ENCODE measurements at regions not wholly inside any gene's neighbourhood (a gene's known extent, or its start where the extent isn't known, plus 50 kb on each side); places are given as distances from the start of the nearest gene placed in this dataset.

DNA sequence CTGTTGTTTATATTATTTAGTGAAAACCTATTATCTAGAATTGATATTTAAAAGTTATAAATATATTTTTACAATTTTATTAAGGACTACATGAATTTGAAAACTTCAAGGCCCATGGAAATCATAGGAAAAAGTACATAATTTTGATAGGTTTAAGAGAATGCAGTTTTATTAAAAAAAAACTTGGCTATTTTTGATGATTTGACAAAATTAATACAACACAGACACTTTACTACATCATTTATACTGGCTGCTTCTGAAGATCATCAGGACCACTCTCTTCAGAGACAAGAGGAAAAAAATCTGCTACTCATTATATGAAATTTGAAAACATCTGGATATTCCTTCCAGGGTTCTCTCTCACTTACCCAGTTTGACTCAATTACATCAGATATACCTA is 637.7 kb downstream of the BCKDHB start:
- Histone ChIP-seq H3K36me3 (ENCODE audit: control insufficient read depth, insufficient read depth, low read length) (no peaks in the 10 kb centered on the region), H3K27me3 (ENCODE audit: control insufficient read depth, insufficient read depth, low read length) (no peaks in the 10 kb centered on the region), H3K4me3 (ENCODE audit: low read depth, low read length) (no peak overlapping the region), H3K9me3 (ENCODE audit: control insufficient read depth, insufficient read depth, low read length) (no peaks in the 10 kb centered on the region), H3K9ac (ENCODE audit: low read depth, low read length) (no peak overlapping the region), H3K4me1 (ENCODE audit: control insufficient read depth, insufficient read depth, low read length) (no peaks in the 10 kb centered on the region)

DNA sequence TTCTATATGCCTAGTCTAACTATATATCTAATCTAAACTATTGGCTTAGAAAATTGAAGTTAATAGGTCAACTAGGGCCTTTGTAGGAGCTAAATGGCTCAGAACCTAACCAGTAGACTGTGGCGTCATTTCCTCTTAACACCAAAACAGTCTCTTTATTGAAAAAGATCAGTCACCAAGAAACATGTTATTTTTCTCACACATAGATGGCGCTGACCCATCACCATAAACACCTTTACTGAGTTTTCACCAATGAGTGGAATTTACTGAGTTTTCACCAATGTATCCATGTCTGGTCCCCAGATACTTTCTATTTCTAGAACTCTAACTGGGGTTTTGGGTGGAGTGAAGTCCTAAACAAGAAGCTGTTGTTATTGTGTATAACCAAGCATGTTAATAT is 636.0 kb downstream of the BCKDHB start:
- Histone ChIP-seq H3K4me3 (ENCODE audit: low read depth, low read length) (no peak overlapping the region), H3K9ac (ENCODE audit: low read depth, low read length) (no peak overlapping the region), H3K27me3 (ENCODE audit: control insufficient read depth, insufficient read depth, low read length) (no peaks in the 10 kb centered on the region), H3K4me1 (ENCODE audit: control insufficient read depth, insufficient read depth, low read length) (no peaks in the 10 kb centered on the region), H3K9me3 (ENCODE audit: control insufficient read depth, insufficient read depth, low read length) (no peaks in the 10 kb centered on the region), H3K36me3 (ENCODE audit: control insufficient read depth, insufficient read depth, low read length) (no peaks in the 10 kb centered on the region)

DNA sequence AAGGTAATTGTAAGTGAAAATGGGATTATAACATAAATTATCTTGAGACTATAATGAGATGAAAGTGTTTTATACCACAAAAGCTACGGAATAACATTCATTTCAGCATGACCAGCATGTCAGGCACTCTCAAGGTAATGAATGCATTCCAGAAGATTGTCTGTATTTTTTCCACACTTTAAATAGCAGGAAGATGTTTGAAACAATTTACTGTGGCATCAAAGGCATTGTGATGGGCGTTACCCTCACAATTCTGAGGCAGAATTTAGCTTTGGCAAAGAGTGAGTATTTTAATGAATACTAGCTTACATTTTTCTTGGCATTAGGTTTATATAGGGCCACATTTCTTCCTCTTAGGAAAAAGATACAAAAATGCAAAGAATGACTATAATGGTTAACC is 627.2 kb downstream of the BCKDHB start:
- Histone ChIP-seq H3K36me3 (ENCODE audit: control insufficient read depth, insufficient read depth, low read length) (no peaks in the 10 kb centered on the region), H3K4me3 (ENCODE audit: low read depth, low read length) (no peak overlapping the region), H3K9ac (ENCODE audit: low read depth, low read length) (no peak overlapping the region), H3K9me3 (ENCODE audit: control insufficient read depth, insufficient read depth, low read length) (no peaks in the 10 kb centered on the region), H3K27me3 (ENCODE audit: control insufficient read depth, insufficient read depth, low read length) (no peaks in the 10 kb centered on the region), H3K4me1 (ENCODE audit: control insufficient read depth, insufficient read depth, low read length) (no peaks in the 10 kb centered on the region)

DNA sequence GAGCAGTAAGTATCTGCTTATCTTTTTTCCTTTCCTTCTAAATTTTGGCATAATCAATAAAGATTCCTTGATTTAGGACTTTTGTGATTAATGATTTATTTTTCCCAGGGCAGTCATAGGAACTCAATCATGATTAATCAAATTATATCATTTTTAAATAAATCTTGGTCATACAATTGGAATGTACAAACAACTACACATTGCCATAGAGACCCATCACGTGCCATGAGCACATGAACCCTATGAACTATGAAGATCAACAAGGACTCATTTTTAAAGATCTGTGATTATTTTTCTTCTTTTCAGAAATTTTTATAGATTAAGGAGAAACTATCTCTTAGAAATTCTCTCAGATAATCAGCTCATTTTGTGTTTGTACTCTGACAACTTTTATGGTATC is 622.4 kb downstream of the BCKDHB start:
- Histone ChIP-seq H3K27me3 (ENCODE audit: control insufficient read depth, insufficient read depth, low read length) (no peaks in the 10 kb centered on the region), H3K4me1 (ENCODE audit: control insufficient read depth, insufficient read depth, low read length) (no peaks in the 10 kb centered on the region), H3K36me3 (ENCODE audit: control insufficient read depth, insufficient read depth, low read length) (no peaks in the 10 kb centered on the region), H3K9ac (ENCODE audit: low read depth, low read length) (no peak overlapping the region), H3K4me3 (ENCODE audit: low read depth, low read length) (no peak overlapping the region), H3K9me3 (ENCODE audit: control insufficient read depth, insufficient read depth, low read length) (no peaks in the 10 kb centered on the region)

DNA sequence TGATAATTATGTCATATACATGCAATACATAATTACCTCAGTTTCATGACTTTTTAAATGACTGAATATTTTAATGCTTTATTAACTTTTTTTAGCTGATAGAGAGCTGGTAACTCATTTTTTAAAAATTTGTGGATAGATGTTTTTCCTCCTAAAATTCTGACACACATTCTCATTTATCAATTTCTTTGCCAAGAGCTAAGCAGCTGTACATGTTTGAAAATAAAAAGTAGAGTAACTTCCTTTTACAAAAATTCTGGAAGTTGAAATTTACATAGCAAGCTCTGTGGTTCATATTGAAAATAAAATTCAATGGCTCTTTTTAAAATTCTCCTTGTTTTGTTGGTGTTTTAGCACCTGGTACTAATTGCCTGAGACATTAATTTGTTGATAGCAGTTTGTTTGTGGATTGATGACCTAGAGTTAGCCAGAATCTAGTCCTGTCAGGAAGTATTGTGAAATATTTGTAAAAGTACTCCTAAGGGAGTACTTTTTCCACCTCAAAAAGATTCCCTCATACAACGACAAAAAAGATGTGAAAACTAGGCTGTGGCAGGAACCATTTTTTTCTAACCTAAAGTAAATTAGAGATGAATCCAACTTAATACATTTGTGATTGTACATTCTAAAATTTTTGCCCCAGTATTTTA is 621.8 kb downstream of the BCKDHB start:
- Histone ChIP-seq H3K36me3 (ENCODE audit: control insufficient read depth, insufficient read depth, low read length) (no peaks in the 10 kb centered on the region), H3K4me3 (ENCODE audit: low read depth, low read length) (no peak overlapping the region)

DNA sequence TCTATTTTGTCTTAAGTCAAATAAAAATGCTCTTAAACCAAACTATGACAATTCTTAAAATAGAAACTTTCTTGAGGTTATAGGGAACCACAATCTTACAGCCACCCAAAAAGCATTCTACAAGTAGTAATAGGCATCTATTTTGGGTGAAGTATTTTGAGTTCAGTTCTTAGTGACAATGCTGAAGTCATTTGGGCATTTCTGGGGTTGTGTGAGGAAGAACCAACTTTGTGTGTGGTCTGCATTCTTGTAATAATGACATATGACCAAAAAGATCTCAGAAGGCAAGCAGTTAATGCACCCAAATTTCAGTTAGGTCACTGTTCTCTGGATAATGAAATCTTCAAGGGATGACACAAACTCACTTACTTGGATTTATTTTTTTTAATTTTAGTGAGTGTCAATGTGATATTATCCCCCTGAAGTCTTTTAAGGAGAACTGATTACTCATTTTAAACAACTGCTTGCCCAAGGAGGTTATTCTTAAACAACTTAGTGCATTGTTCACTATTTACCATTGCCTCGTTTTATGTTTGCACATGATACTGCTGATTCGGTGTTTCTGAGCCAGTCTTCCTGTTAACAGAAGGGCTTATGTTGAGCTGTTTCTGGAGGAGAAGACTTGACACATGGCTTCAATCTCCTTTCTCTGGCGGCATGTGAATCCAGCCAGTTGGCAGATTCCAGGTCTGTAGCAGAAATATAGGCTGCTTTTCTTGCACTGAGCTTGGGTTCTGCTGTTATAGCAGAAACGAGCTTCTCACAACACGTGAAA is 618.9 kb downstream of the BCKDHB start:
- no peak overlapping the region for H3K9ac ChIP-seq (ENCODE audit: low read depth, low read length)
- no peaks in the 10 kb centered on the region for H3K9me3 ChIP-seq (ENCODE audit: control insufficient read depth, insufficient read depth, low read length)
- H3K36me3 ChIP-seq (ENCODE audit: control insufficient read depth, insufficient read depth, low read length) = no peaks in the 10 kb centered on the region
- no peaks in the 10 kb centered on the region for H3K4me1 ChIP-seq (ENCODE audit: control insufficient read depth, insufficient read depth, low read length)
- H3K4me3 ChIP-seq (ENCODE audit: low read depth, low read length) = no peak overlapping the region
- H3K27me3 ChIP-seq (ENCODE audit: control insufficient read depth, insufficient read depth, low read length) = no peaks in the 10 kb centered on the region

More for the DNA sequence above, 621.8 kb downstream of the BCKDHB start:
- H3K9ac ChIP-seq (ENCODE audit: low read depth, low read length) = no peak overlapping the region
- H3K9me3 ChIP-seq (ENCODE audit: control insufficient read depth, insufficient read depth, low read length) = no peaks in the 10 kb centered on the region
- no peaks in the 10 kb centered on the region for H3K27me3 ChIP-seq (ENCODE audit: control insufficient read depth, insufficient read depth, low read length)
- no peaks in the 10 kb centered on the region for H3K4me1 ChIP-seq (ENCODE audit: control insufficient read depth, insufficient read depth, low read length)

DNA sequence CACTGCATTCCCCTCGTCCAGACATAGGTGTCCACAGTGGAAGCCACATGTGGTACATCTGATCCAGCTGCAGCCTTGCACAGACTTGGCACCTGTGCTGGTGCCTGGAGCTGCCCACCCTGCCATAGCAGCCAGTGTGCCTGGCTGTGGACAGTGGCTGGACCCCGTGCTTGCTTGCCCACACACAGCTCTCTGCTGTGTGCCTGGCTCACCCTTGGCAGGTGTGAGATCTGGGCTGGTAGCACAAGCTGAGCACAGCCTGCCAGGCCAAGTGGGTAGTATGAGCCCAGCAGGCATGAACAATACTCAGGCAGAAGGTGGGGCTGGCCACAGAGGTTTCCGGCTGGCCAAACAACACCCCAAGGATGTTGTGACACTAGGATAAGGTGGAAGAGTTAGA is 614.4 kb downstream of the BCKDHB start:
- Histone ChIP-seq H3K4me3 (ENCODE audit: low read depth, low read length) (no peak overlapping the region), H3K9ac (ENCODE audit: low read depth, low read length) (no peak overlapping the region), H3K9me3 (ENCODE audit: control insufficient read depth, insufficient read depth, low read length) (no peaks in the 10 kb centered on the region), H3K27me3 (ENCODE audit: control insufficient read depth, insufficient read depth, low read length) (no peaks in the 10 kb centered on the region), H3K4me1 (ENCODE audit: control insufficient read depth, insufficient read depth, low read length) (no peaks in the 10 kb centered on the region), H3K36me3 (ENCODE audit: control insufficient read depth, insufficient read depth, low read length) (no peaks in the 10 kb centered on the region)

DNA sequence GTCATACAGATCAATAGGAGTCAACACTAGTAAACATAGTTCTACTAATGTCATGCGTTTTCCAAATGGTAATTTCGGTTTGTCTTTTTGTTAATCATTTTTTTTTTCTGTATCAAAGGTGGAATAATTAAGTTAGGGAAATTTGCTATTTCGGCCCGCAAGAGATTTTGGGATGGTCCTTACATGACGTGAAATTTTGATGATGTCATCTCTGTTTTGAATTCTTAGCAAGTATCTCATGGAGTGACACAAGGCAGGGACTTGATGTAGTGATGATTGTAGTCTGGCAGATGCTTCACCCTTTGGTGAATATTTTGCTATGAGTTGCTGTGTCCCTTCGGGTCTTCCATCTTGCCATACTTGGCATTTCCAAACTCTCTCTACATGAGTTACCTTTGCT is 608.0 kb downstream of the BCKDHB start:
- Histone ChIP-seq H3K9me3 (ENCODE audit: control insufficient read depth, insufficient read depth, low read length) (no peaks in the 10 kb centered on the region), H3K9ac (ENCODE audit: low read depth, low read length) (no peak overlapping the region), H3K4me1 (ENCODE audit: control insufficient read depth, insufficient read depth, low read length) (no peaks in the 10 kb centered on the region), H3K27me3 (ENCODE audit: control insufficient read depth, insufficient read depth, low read length) (no peaks in the 10 kb centered on the region), H3K4me3 (ENCODE audit: low read depth, low read length) (no peak overlapping the region), H3K36me3 (ENCODE audit: control insufficient read depth, insufficient read depth, low read length) (no peaks in the 10 kb centered on the region)

DNA sequence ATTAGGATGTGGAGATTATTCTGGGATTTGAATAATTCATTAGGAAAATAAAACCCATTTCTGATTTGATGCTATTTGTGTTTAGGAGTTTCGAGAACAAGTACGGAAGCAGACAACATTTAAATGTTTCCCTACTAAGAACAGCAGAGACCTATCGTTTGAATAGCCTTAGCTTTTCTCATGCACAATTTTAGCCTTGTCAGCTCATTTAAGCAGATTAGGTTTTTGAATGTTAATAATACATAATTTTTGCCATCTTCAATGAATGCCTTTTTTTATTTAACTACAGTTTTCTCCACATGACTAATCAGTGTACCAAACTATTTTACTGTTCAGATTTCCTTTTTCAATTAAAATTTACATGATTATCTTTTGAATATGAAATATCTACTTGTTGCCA is 592.0 kb downstream of the BCKDHB start:
- H3K36me3 ChIP-seq (ENCODE audit: control insufficient read depth, insufficient read depth, low read length) = no peaks in the 10 kb centered on the region

DNA sequence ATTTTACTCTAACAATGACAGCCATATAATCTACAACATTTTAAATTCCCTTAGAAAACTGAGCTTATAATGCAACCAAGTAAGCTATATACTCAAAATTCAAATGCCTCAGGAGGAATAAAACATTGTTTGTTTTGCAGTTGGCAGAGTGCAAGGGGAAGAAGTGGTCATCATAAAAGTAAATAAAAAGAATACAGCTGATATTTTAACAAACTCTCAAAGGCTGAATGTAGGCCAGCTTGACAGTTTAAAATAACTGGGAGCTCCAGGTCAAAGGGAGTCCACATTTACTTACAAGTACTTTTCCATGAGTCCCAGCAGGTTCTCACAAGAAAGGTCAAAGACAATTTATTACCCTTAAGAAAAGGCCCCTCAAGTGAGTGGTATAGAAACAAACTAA is 589.8 kb downstream of the BCKDHB start:
- H3K36me3 ChIP-seq (ENCODE audit: control insufficient read depth, insufficient read depth, low read length) = no peaks in the 10 kb centered on the region
- H3K4me1 ChIP-seq (ENCODE audit: control insufficient read depth, insufficient read depth, low read length) = no peaks in the 10 kb centered on the region
- H3K27me3 ChIP-seq (ENCODE audit: control insufficient read depth, insufficient read depth, low read length) = no peaks in the 10 kb centered on the region
- no peak overlapping the region for H3K9ac ChIP-seq (ENCODE audit: low read depth, low read length)
- H3K9me3 ChIP-seq (ENCODE audit: control insufficient read depth, insufficient read depth, low read length) = no peaks in the 10 kb centered on the region
- H3K4me3 ChIP-seq (ENCODE audit: low read depth, low read length) = no peak overlapping the region

More for the DNA sequence above, 592.0 kb downstream of the BCKDHB start:
- no peaks in the 10 kb centered on the region for H3K27me3 ChIP-seq (ENCODE audit: control insufficient read depth, insufficient read depth, low read length)
- H3K4me3 ChIP-seq (ENCODE audit: low read depth, low read length) = no peak overlapping the region
- H3K9ac ChIP-seq (ENCODE audit: low read depth, low read length) = no peak overlapping the region
- no peaks in the 10 kb centered on the region for H3K4me1 ChIP-seq (ENCODE audit: control insufficient read depth, insufficient read depth, low read length)
- H3K9me3 ChIP-seq (ENCODE audit: control insufficient read depth, insufficient read depth, low read length) = peaks cover 7% of the 10 kb centered on the region

DNA sequence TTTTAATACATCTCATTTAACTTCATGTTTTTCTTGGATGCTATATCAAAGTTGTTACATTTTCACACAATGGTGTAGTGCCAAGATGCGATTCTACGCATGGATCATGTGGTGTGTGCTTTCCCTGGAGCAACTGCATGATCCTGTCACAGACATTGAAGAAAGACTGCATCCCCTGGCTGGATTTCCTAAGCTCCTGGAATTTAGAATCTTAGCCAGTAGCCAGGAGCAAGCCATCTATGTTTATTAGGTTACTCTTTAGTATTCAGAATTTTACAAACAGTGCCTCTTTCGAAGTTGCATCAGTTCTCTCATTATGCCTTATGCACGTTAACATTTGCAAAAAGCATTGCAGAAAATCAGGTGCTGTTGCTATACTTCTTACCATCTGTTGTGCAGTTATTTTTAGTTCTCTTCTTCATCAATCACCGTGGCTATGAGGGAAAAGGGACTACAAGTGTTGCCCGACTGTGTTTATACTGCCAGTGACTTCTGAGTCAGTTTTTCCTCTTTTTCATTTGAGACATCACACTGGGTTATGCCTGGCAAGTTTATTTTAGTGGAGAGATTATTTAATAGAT is 584.2 kb downstream of the BCKDHB start:
- Histone ChIP-seq H3K9me3 (ENCODE audit: control insufficient read depth, insufficient read depth, low read length) (no peaks in the 10 kb centered on the region), H3K36me3 (ENCODE audit: control insufficient read depth, insufficient read depth, low read length) (no peaks in the 10 kb centered on the region), H3K9ac (ENCODE audit: low read depth, low read length) (no peak overlapping the region), H3K4me3 (ENCODE audit: low read depth, low read length) (no peak overlapping the region), H3K27me3 (ENCODE audit: control insufficient read depth, insufficient read depth, low read length) (no peaks in the 10 kb centered on the region), H3K4me1 (ENCODE audit: control insufficient read depth, insufficient read depth, low read length) (no peaks in the 10 kb centered on the region)
